GM13977 (cell line): ENCODE measurements at regions not wholly inside any gene's neighbourhood (a gene's known extent, or its start where the extent isn't known, plus 50 kb on each side); places are given as distances from the start of the nearest gene placed in this dataset.

ENCODE experiments used
- DNase-seq: peaks from one replicate; pipeline ENCODE4 v3.0.0; 2012; ENCODE audit warnings: low spot score
- CTCF ChIP-seq: IDR thresholded peaks from 2 replicates; pipeline ENCODE4 v1.5.1; 2012; ENCODE audit warnings: mild to moderate bottlenecking, control low read depth; ENCODE audit not compliant: insufficient read depth; ENCODE audit errors: extremely low read depth, missing control alignments
- in situ Hi-C: fragments of 300-500 bp; cut with MboI; formaldehyde crosslinking; loops from one replicate; pipeline ENCODE4 v1.12.0; 2022; ENCODE audit warnings: low sequenced_read_pairs, low pct_unique_long_range_greater_than_20kb, mixed read lengths, inconsistent platforms; ENCODE audit not compliant: unreplicated experiment

- no peak for TF ChIP-seq CTCF
- no peak for DNase-seq
- in situ Hi-C loops = no loop called here
Measured at GRCh38 chr6:165092881-165093595, 216.4 kb downstream of the C6orf118 start.

GRCh38 chr6:165091121-165091785, 218.2 kb downstream of the C6orf118 start:
- DNase-seq = no peak
- in situ Hi-C loops = no loop called here
- TF ChIP-seq CTCF = no peak

GRCh38 chr6:165090242-165090641, 219.2 kb downstream of the C6orf118 start:
- in situ Hi-C loops = no loop called here
- no peak for TF ChIP-seq CTCF
- DNase-seq = no peak

GRCh38 chr6:165086814-165087213, 222.6 kb downstream of the C6orf118 start:
- in situ Hi-C loops = no loop called here
- no peak for TF ChIP-seq CTCF
- no peak for DNase-seq

GRCh38 chr6:165082636-165083035, 226.8 kb downstream of the C6orf118 start:
- TF ChIP-seq CTCF = no peak

GRCh38 chr6:165081944-165082532, 227.4 kb downstream of the C6orf118 start:
- DNase-seq = no peak
- TF ChIP-seq CTCF = no peak
- in situ Hi-C loops = no loop called here

More at GRCh38 chr6:165082636-165083035, 226.8 kb downstream of the C6orf118 start:
- DNase-seq = no peak
- in situ Hi-C loops = no loop called here
